ENCODE measurements at regions not wholly inside any gene's neighbourhood (a gene's known extent, or its start where the extent isn't known, plus 50 kb on each side); places are given as distances from the start of the nearest gene placed in this dataset.

GRCh38 chr13:111620586-111620985 is 300.1 kb downstream of the TEX29 start:
- TF ChIP-seq, protein P1, sequence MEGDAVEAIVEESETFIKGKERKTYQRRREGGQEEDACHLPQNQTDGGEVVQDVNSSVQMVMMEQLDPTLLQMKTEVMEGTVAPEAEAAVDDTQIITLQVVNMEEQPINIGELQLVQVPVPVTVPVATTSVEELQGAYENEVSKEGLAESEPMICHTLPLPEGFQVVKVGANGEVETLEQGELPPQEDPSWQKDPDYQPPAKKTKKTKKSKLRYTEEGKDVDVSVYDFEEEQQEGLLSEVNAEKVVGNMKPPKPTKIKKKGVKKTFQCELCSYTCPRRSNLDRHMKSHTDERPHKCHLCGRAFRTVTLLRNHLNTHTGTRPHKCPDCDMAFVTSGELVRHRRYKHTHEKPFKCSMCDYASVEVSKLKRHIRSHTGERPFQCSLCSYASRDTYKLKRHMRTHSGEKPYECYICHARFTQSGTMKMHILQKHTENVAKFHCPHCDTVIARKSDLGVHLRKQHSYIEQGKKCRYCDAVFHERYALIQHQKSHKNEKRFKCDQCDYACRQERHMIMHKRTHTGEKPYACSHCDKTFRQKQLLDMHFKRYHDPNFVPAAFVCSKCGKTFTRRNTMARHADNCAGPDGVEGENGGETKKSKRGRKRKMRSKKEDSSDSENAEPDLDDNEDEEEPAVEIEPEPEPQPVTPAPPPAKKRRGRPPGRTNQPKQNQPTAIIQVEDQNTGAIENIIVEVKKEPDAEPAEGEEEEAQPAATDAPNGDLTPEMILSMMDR (IDR thresholded peaks at IDR 0.05) = no peak
- no peaks in the 10 kb centered on the region for H3K9me3 ChIP-seq
- H3K36me3 ChIP-seq = no peaks in the 10 kb centered on the region
- H3K27ac ChIP-seq = no peak overlapping the region
- H3K4me1 ChIP-seq (ENCODE audit: control insufficient read depth in 1 of 2, insufficient read depth in 1 of 2, low read depth in 1 of 2, low read length in 1 of 2) = no peaks in the 10 kb centered on the region
- H3K27me3 ChIP-seq = no peaks in the 10 kb centered on the region
- no peak overlapping the region for H3K4me3 ChIP-seq (ENCODE audit: low read depth in 1 of 2, low read length in 1 of 2)

DNA sequence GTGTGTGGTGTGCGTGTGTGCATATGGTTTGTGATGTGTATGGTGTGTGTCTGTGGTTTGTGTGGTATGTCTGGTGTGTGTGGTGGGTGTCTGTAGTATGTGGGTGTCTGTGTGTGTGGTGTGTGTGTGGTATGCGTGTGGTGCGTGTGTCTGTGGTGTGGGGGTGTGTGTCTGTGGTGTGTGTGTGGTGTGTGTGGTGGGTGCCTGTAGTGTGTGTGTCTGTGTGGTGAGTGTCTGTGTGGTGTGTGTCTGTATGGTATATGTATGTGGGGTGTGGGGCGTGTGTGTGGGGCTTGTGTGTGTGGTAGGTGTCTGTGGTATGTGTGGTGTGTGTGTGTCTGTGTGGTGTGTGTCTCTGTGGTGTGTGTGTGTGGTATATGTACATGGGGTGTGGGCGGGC is 300.7 kb downstream of the TEX29 start:
- H3K4me3 ChIP-seq (ENCODE audit: low read depth in 1 of 2, low read length in 1 of 2) = no peak overlapping the region
- TF ChIP-seq, protein P1 (IDR thresholded peaks at IDR 0.05) = no peak
- no peaks in the 10 kb centered on the region for H3K4me1 ChIP-seq (ENCODE audit: control insufficient read depth in 1 of 2, insufficient read depth in 1 of 2, low read depth in 1 of 2, low read length in 1 of 2)
- H3K36me3 ChIP-seq = no peaks in the 10 kb centered on the region
- H3K27ac ChIP-seq = no peak overlapping the region
- no peaks in the 10 kb centered on the region for H3K27me3 ChIP-seq
- H3K9me3 ChIP-seq = no peaks in the 10 kb centered on the region

DNA sequence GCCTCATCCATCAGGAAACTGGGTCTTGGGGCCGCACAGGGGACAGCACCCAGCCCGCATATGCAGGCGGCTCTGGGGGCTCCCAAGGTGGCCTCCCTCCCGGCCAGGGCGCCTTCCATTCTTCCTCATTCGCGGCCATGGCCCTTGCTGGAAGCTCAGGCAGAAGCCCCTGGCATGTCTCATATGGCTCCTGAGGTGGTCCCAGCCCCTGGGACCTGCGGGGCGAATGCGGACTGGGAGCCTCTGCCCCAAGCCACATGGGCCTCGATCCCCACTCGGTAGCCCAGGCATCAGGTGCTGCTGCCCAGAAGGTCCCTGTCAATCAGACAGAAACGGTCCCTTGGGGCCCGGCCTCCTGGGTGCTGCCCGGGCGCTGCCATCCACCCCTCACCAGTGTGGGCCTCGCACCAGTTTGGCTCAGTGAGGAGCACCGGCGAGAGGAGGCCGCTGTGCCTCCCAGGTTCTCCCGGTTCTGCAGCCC is 301.6 kb downstream of the TEX29 start:
- TF ChIP-seq, protein P1 (IDR thresholded peaks at IDR 0.05) = no peak
- H3K4me1 ChIP-seq (ENCODE audit: control insufficient read depth in 1 of 2, insufficient read depth in 1 of 2, low read depth in 1 of 2, low read length in 1 of 2) = no peaks in the 10 kb centered on the region
- H3K4me3 ChIP-seq (ENCODE audit: low read depth in 1 of 2, low read length in 1 of 2) = no peak overlapping the region
- no peaks in the 10 kb centered on the region for H3K27me3 ChIP-seq
- H3K36me3 ChIP-seq = no peaks in the 10 kb centered on the region
- H3K9me3 ChIP-seq = no peaks in the 10 kb centered on the region
- H3K27ac ChIP-seq = no peak overlapping the region

DNA sequence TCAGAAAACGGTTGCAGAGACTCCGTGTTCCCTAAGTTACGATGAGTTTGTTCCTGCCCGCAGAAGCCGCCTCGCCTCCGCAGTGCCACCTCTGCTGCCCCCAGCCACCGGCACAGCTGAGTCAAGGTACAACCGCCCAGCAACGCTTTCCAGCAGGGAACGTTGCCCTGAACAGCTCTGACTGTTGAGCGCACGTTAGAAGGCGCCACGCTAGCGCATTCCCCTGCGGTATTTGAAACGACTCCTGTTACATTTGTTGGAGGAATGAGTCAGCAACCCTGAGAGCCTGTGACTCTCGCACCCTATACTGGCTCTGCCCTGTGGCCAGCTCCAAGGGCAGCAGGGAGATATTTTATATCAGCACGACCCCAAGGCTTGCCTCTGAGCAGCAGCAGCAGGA is 302.8 kb downstream of the TEX29 start:
- no peaks in the 10 kb centered on the region for H3K4me1 ChIP-seq (ENCODE audit: control insufficient read depth in 1 of 2, insufficient read depth in 1 of 2, low read depth in 1 of 2, low read length in 1 of 2)
- no peaks in the 10 kb centered on the region for H3K9me3 ChIP-seq
- H3K27ac ChIP-seq = no peak overlapping the region
- H3K27me3 ChIP-seq = no peaks in the 10 kb centered on the region
- TF ChIP-seq, protein P1 (IDR thresholded peaks at IDR 0.05) = no peak
- no peak overlapping the region for H3K4me3 ChIP-seq (ENCODE audit: low read depth in 1 of 2, low read length in 1 of 2)
- no peaks in the 10 kb centered on the region for H3K36me3 ChIP-seq

DNA sequence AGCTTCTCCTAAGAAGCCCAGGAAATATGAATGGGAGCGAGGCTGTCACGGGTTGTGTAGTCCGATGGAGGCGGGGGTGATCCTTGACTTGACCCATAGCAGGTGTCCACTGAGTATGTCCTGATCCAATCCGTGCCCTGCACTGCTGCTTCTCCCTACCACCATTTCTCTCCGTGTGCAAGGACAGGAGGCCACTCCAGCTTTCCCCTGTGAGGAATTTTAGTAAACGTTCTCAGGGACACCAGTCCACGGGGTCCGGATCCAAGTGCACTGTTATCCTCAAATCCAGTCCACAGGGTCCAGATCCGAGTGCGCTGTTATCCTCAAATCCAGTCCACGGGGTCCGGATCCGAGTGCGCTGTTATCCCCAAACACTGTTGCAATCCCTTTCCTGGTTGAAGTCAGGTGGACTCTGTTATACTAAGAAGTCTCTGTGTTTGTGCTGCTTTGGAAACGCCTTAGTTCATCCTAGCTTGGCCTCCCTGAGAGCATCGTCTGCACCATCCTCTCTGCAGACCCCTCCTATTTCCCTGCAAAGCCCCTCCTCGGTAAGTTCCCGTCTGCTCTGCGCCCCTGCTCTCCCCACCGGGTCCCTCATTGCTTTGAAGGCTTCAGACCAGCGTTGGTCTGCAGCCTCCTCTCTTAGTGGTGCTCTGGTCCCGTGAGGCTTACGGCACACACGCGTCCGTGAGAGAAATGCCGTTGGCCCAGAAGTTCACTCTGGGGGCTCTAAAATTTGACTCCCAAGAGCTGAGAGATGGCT is 303.5 kb downstream of the TEX29 start:
- no peaks in the 10 kb centered on the region for H3K27me3 ChIP-seq
- TF ChIP-seq, protein P1 (IDR thresholded peaks at IDR 0.05) = no peak
- no peak overlapping the region for H3K4me3 ChIP-seq (ENCODE audit: low read depth in 1 of 2, low read length in 1 of 2)
- H3K27ac ChIP-seq = no peak overlapping the region
- H3K9me3 ChIP-seq = no peaks in the 10 kb centered on the region
- no peaks in the 10 kb centered on the region for H3K4me1 ChIP-seq (ENCODE audit: control insufficient read depth in 1 of 2, insufficient read depth in 1 of 2, low read depth in 1 of 2, low read length in 1 of 2)
- H3K36me3 ChIP-seq = no peaks in the 10 kb centered on the region
